Lower lobe of right lung (tissue), 2 donors: ENCODE measurements at regions not wholly inside any gene's neighbourhood (a gene's known extent, or its start where the extent isn't known, plus 50 kb on each side); places are given as distances from the start of the nearest gene placed in this dataset.

Source experiments
- ATAC-seq, 2 donors: fragments of 200-7000 bp; cut with Tn5 transposase; one replicate each; pipeline ENCODE4 v1.9.1; 2020 to 2022; ENCODE audit warnings: mild to moderate bottlenecking in 2 of 2, moderate library complexity in 2 of 2
- DNase-seq: peaks from one replicate; pipeline ENCODE4 v3.0.0-alpha.2; 2020
- H3K27ac ChIP-seq: fragments of 200-600 bp; one replicate; pipeline ENCODE4 v1.8.0; 2022
- H3K27me3 ChIP-seq: fragments of 200-600 bp; one replicate; pipeline ENCODE4 v1.8.0; 2022; ENCODE audit warnings: low read depth
- H3K36me3 ChIP-seq: fragments of 200-600 bp; one replicate; pipeline ENCODE4 v1.8.0; 2022; ENCODE audit warnings: mild to moderate bottlenecking
- H3K4me1 ChIP-seq: fragments of 200-600 bp; one replicate; pipeline ENCODE4 v1.8.0; 2022
- H3K4me3 ChIP-seq: fragments of 200-600 bp; one replicate; pipeline ENCODE4 v1.8.0; 2022; ENCODE audit warnings: mild to moderate bottlenecking
- H3K9me3 ChIP-seq: fragments of 200-600 bp; one replicate; pipeline ENCODE4 v1.8.0; 2022
- CTCF ChIP-seq: fragments of 200-600 bp; IDR thresholded peaks from one replicate; pipeline ENCODE4 v1.8.0; 2022; ENCODE audit warnings: antibody characterized with exemption, mild to moderate bottlenecking
- intact Hi-C: fragments of 100-400 bp; cut with DNase I; formaldehyde crosslinking; loops from one replicate; pipeline ENCODE4 v1.11.0; 2022
- donor health status: DM: no; HTN: yes; CAD: no; lungs with severe emphysema.

- intact Hi-C loops: no loop called here
Observed at GRCh38 chr5:175059687-175060211, 335.4 kb downstream of the MSX2 start.

GRCh38 chr5:175056831-175057230 is 332.4 kb downstream of the MSX2 start:
- no peaks in the 10 kb centered on the region for H3K4me1 ChIP-seq
- TF ChIP-seq CTCF: no peak

More at GRCh38 chr5:175059687-175060211, 335.4 kb downstream of the MSX2 start:
- Histone ChIP-seq H3K9me3 (no peaks in the 10 kb centered on the region), H3K4me3 (peak overlapping the region; percentile 17), H3K27ac (no peak overlapping the region), H3K36me3 (no peaks in the 10 kb centered on the region), H3K27me3 (no peaks in the 10 kb centered on the region), H3K4me1 (no peaks in the 10 kb centered on the region)
- TF ChIP-seq CTCF: no peak
- DNase-seq (no peak), ATAC-seq (peak; percentile 9 to 14)

GRCh38 chr5:175054243-175054642 is 329.9 kb downstream of the MSX2 start:
- no peak for TF ChIP-seq CTCF
- Histone ChIP-seq H3K4me1 (no peaks in the 10 kb centered on the region), H3K4me3 (no peak overlapping the region), H3K9me3 (no peaks in the 10 kb centered on the region), H3K27me3 (no peaks in the 10 kb centered on the region), H3K36me3 (no peaks in the 10 kb centered on the region), H3K27ac (no peak overlapping the region)
- ATAC-seq: no peak
- intact Hi-C loops: no loop called here
- DNase-seq: no peak

More at GRCh38 chr5:175056831-175057230, 332.4 kb downstream of the MSX2 start:
- Histone ChIP-seq H3K9me3 (no peaks in the 10 kb centered on the region), H3K4me3 (no peak overlapping the region), H3K36me3 (no peaks in the 10 kb centered on the region), H3K27ac (no peak overlapping the region), H3K27me3 (no peaks in the 10 kb centered on the region)
- DNase-seq: no peak
- no peak for ATAC-seq
- intact Hi-C loops: no loop called here

- Histone ChIP-seq H3K27ac (no peak overlapping the region), H3K4me1 (no peaks in the 10 kb centered on the region), H3K4me3 (no peak overlapping the region), H3K27me3 (no peaks in the 10 kb centered on the region), H3K36me3 (no peaks in the 10 kb centered on the region), H3K9me3 (no peaks in the 10 kb centered on the region)
- intact Hi-C loops: no loop called here
- TF ChIP-seq CTCF: no peak
- no peak for DNase-seq
- no peak for ATAC-seq
Observed at GRCh38 chr5:175052351-175052750, 328.0 kb downstream of the MSX2 start.

- Histone ChIP-seq H3K36me3 (no peaks in the 10 kb centered on the region), H3K4me3 (no peak overlapping the region), H3K27ac (no peak overlapping the region), H3K27me3 (no peaks in the 10 kb centered on the region), H3K4me1 (no peaks in the 10 kb centered on the region), H3K9me3 (no peaks in the 10 kb centered on the region)
- intact Hi-C loops: no loop called here
- DNase-seq: no peak
- no peak for ATAC-seq
- TF ChIP-seq CTCF: no peak
Observed at GRCh38 chr5:175047048-175047447, 322.7 kb downstream of the MSX2 start.

- Histone ChIP-seq H3K36me3 (no peaks in the 10 kb centered on the region), H3K9me3 (no peaks in the 10 kb centered on the region), H3K27ac (no peak overlapping the region), H3K4me3 (no peak overlapping the region), H3K27me3 (no peaks in the 10 kb centered on the region), H3K4me1 (no peaks in the 10 kb centered on the region)
- DNase-seq (no peak), ATAC-seq (no peak)
- intact Hi-C loops: no loop called here
- TF ChIP-seq CTCF: no peak
Observed at GRCh38 chr5:175045820-175046219, 321.4 kb downstream of the MSX2 start.
